ACC112 (cell line): ENCODE measurements at regions not wholly inside any gene's neighbourhood (a gene's known extent, or its start where the extent isn't known, plus 50 kb on each side); places are given as distances from the start of the nearest gene placed in this dataset.

Source experiments
- H2AFZ ChIP-seq: fragments of 200-600 bp; sonication (generic); one replicate; pipeline ENCODE4 v1.6.0; 2017; ENCODE audit warnings: antibody characterized with exemption, low read length; ENCODE audit not compliant: unreplicated experiment
- H3K27ac ChIP-seq: fragments of 200-600 bp; sonication (generic); 2 replicates; pipeline ENCODE4 v1.5.1; 2014; ENCODE audit warnings: low read depth, mild to moderate bottlenecking, antibody characterized with exemption, low read length, moderate library complexity
- H3K27me3 ChIP-seq: fragments of 200-600 bp; sonication (generic); 2 replicates; pipeline ENCODE4 v1.6.1; 2014; ENCODE audit warnings: mild to moderate bottlenecking, antibody characterized with exemption, low read length, moderate library complexity, mixed read lengths; ENCODE audit not compliant: insufficient read depth
- H3K36me3 ChIP-seq: fragments of 200-600 bp; sonication (generic); 2 replicates; pipeline ENCODE4 v1.6.1; 2016; ENCODE audit warnings: mild to moderate bottlenecking, antibody characterized with exemption, low read length, moderate library complexity, mixed read lengths; ENCODE audit not compliant: insufficient read depth
- H3K4me1 ChIP-seq: fragments of 200-600 bp; sonication (generic); one replicate; pipeline ENCODE4 v1.6.1; 2016; ENCODE audit warnings: low read length, mixed read lengths; ENCODE audit not compliant: insufficient read depth, unreplicated experiment, control insufficient read depth
- H3K4me3 ChIP-seq: fragments of 200-600 bp; sonication (generic); 2 replicates; pipeline ENCODE4 v1.5.1; 2014; ENCODE audit warnings: mild to moderate bottlenecking, low read depth, low read length
- H3K79me2 ChIP-seq: fragments of 200-600 bp; sonication (generic); one replicate; pipeline ENCODE4 v1.6.0; 2016; ENCODE audit warnings: low read length; ENCODE audit not compliant: control insufficient read depth, unreplicated experiment, insufficient read depth

DNA sequence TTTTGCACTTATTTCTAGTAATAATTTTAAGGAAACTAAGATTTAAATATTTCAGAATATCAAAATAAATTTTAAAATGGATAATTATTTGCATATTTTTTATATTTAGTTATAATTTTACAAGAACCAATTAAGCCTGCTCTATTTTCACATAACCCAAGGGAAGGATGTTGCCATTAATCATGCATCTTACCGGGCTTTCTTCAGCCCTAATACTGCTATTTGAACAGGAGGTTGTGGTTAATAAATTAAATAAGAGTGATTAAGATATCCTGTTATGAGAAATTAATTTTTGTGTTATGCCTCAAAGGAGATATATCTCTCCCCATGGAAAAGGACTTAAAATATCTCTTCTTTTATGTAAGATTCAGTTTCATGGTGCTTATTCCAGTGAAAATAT lies 1415.8 kb upstream of the B3GALT2 start:
- Histone ChIP-seq H3K4me1 (no peaks in the 10 kb centered on the region), H3K36me3 (no peaks in the 10 kb centered on the region), H3K4me3 (no peak overlapping the region), H3K27ac (no peak overlapping the region), H3K27me3 (no peaks in the 10 kb centered on the region), H2AFZ (no peak overlapping the region), H3K79me2 (no peaks in the 10 kb centered on the region)

DNA sequence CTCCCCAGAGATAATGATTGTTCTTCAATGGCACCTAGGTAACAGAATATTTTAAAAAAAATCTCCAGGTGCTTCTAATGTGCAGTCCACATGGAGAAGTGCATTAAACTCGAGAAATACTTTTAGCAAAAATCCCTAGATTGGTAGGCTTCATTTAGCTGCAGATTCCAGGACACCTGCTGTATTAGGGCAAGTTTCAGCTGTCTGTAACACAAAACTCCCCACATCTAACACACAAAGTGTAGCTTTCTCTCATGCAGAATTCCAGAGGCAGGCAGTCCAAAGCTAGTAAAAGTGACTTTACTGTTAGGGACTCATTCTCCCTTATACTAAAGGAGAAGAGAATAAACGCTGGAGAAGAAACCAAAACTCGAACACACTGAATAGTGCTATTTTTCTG lies 1414.3 kb upstream of the B3GALT2 start:
- Histone ChIP-seq H3K4me1 (no peaks in the 10 kb centered on the region), H2AFZ (no peak overlapping the region), H3K27me3 (no peaks in the 10 kb centered on the region), H3K27ac (no peak overlapping the region), H3K36me3 (no peaks in the 10 kb centered on the region), H3K79me2 (no peaks in the 10 kb centered on the region), H3K4me3 (peak overlapping the region; percentile 9; the same call in 1 of the 2 replicates)

DNA sequence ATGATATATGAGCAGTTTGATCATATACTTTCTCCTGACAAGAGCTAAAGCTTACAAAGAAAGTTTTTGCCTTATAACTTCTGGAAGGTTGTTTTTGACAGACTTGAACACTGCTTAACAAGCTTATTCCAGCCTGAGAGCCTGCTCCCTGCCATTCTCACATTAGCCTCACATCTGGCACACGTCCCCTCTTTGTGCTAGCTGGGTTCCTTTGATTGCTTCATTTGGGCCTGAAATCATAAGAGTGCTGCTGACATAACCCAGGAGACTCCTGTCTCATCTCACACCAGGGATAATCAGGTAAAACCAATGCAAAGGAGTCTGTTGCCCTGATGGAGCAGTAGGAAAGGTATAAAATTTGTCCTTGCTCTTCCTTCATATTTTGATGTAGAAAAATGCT lies 1411.7 kb upstream of the B3GALT2 start:
- no peak overlapping the region for H3K4me3 ChIP-seq
- H3K27me3 ChIP-seq = no peaks in the 10 kb centered on the region
- no peak overlapping the region for H3K27ac ChIP-seq
- H2AFZ ChIP-seq = no peak overlapping the region
- H3K36me3 ChIP-seq = no peaks in the 10 kb centered on the region
- H3K79me2 ChIP-seq = no peaks in the 10 kb centered on the region
- no peaks in the 10 kb centered on the region for H3K4me1 ChIP-seq

DNA sequence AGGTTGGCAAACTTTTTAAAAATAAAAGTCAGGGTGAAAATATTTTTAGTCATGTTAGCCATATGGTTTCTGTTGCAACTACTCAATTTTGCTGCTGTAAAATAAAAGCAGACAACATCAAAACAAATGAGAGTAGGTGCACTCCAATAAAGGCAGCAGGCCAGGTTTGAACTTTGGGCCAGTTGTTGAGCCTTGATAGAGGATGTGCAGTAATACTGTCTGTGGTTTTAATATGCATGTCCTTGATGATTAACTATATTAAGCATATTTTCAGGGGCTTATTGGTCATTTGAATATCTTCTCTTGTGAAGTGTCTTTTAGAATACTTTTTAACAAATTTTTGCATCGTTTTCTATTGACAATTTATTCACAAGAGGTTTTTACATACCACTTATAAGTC lies 1399.9 kb upstream of the B3GALT2 start:
- Histone ChIP-seq H3K79me2 (no peaks in the 10 kb centered on the region), H3K27me3 (no peaks in the 10 kb centered on the region), H3K36me3 (no peaks in the 10 kb centered on the region), H2AFZ (no peak overlapping the region), H3K4me3 (no peak overlapping the region), H3K4me1 (no peaks in the 10 kb centered on the region), H3K27ac (no peak overlapping the region)

DNA sequence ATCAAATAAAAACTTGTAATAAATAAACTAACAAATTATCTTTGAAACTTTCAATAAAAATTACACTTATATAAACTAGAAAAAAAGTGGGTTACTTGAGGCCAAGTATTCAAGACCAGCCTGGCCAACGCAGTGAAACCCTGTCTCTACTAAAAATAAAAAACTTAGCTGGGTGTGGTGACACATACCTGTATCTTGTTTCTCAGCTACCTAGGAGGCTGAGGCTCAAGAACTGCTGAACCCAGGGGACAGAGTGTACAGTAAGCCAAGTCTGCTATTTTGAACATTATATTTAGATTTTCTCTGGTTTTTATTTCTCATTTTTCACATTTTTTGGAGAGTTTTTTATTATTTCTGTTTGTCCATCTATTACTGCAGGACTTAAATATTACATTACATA lies 1397.6 kb upstream of the B3GALT2 start:
- H3K27ac ChIP-seq = no peak overlapping the region
- H3K27me3 ChIP-seq = no peaks in the 10 kb centered on the region
- no peak overlapping the region for H2AFZ ChIP-seq
- H3K79me2 ChIP-seq = no peaks in the 10 kb centered on the region
- no peaks in the 10 kb centered on the region for H3K36me3 ChIP-seq
- no peaks in the 10 kb centered on the region for H3K4me1 ChIP-seq
- no peak overlapping the region for H3K4me3 ChIP-seq

DNA sequence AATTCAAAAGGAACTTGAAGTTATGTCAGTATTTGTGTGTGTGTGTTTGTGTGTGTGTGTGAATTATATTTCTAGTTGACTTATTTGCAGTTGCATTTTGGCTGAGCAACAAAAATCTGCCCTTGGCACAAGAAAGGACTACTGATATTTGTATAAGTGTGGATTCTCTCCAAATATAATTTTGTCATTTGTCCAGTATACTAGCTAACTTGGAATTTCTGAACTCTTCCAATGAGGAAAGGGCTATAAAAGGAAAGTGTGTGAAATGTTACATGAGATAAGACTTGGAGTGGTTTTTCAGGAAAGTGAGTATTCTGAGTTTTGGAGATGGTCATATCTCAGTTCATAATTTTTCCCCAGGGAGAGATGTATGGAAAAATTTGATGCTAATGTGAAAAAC lies 1384.1 kb upstream of the B3GALT2 start:
- Histone ChIP-seq H3K79me2 (no peaks in the 10 kb centered on the region), H3K4me3 (no peak overlapping the region), H3K4me1 (no peaks in the 10 kb centered on the region), H3K36me3 (no peaks in the 10 kb centered on the region), H3K27ac (no peak overlapping the region), H3K27me3 (no peaks in the 10 kb centered on the region), H2AFZ (no peak overlapping the region)

DNA sequence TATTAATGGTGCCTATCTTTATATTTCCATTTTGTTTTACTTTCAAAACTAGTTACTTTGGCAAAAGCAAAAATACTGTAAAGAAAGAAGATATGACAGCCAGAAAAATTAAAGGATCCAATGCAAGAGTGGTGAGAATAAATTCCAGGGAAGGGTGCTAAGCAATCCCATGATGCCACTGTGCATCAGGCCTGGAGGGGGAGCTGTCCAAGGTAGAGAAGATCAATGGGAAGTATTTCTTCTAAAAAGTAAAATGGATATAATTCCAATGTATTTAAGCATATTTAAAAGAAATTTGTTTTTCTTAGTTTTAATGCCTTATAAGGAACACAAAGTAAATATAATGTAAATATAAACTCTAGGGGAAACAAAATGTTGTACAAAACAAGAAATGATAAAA lies 1382.2 kb upstream of the B3GALT2 start:
- no peak overlapping the region for H3K4me3 ChIP-seq
- no peaks in the 10 kb centered on the region for H3K27me3 ChIP-seq
- no peaks in the 10 kb centered on the region for H3K4me1 ChIP-seq
- H2AFZ ChIP-seq = no peak overlapping the region
- H3K79me2 ChIP-seq = no peaks in the 10 kb centered on the region
- H3K27ac ChIP-seq = no peak overlapping the region
- no peaks in the 10 kb centered on the region for H3K36me3 ChIP-seq

DNA sequence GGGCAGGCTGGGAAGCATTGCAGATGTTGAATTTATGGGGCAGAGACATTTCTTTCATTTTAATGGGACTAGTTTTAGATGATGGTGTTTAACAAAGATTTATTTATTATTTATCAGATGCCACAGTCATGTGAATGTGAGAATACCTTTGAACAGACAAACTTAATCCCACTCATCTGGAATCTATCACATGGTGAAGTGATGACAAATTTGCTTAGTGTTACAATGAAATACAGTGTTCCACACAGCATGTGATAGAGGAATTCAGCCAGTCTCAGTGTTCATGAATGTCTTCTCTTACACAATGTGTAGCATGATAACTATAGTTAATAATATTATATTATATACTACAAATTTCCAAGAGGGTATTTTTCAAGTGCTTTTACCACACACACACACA lies 1361.7 kb upstream of the B3GALT2 start:
- H3K4me3 ChIP-seq = no peak overlapping the region
- H2AFZ ChIP-seq = no peak overlapping the region
- no peaks in the 10 kb centered on the region for H3K27me3 ChIP-seq
- no peaks in the 10 kb centered on the region for H3K36me3 ChIP-seq
- H3K79me2 ChIP-seq = no peaks in the 10 kb centered on the region
- no peaks in the 10 kb centered on the region for H3K4me1 ChIP-seq
- no peak overlapping the region for H3K27ac ChIP-seq

DNA sequence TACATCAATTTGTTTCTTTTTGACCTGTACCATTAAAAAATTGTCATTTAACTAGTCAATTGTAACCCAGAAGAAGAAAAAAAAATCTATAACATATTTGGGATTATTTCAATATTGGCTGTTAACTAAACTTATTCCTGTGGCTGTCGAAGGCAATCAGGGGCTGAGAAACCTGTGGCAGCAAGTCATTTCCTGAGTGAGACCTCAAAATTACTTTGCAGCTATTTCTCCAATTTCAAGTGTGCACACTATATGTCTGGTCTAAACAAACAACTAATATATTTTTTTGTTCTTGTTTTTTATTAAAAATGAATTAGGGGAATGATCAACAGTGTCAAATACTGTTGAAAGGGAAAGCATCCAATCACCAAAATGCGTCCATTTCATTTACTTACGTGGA lies 1357.6 kb upstream of the B3GALT2 start:
- no peaks in the 10 kb centered on the region for H3K36me3 ChIP-seq
- no peak overlapping the region for H2AFZ ChIP-seq
- H3K4me3 ChIP-seq = no peak overlapping the region
- no peaks in the 10 kb centered on the region for H3K27me3 ChIP-seq
- no peaks in the 10 kb centered on the region for H3K79me2 ChIP-seq
- H3K4me1 ChIP-seq = no peaks in the 10 kb centered on the region
- H3K27ac ChIP-seq = no peak overlapping the region

DNA sequence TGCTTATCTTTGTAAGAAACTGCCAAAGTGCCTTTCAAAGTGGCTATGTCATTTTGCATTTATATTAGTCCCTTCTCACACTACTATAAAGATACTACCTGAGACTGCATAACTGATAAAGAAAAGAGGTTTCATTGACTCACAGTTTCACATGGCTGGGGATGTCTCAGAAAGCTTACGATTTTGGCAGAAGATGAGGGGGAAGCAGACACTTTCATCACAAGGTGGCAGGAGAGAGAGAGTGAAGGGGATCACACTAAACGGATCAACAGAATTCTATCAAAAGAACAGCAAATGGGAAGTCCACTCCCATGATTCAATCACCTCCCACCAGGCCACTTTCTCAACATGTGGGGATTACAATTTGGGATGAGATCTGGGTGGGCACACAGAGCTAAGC lies 1352.0 kb upstream of the B3GALT2 start:
- Histone ChIP-seq H3K27me3 (no peaks in the 10 kb centered on the region), H3K79me2 (no peaks in the 10 kb centered on the region), H2AFZ (no peak overlapping the region), H3K36me3 (no peaks in the 10 kb centered on the region), H3K4me1 (peaks cover 5% of the 10 kb centered on the region), H3K27ac (no peak overlapping the region), H3K4me3 (no peak overlapping the region)

DNA sequence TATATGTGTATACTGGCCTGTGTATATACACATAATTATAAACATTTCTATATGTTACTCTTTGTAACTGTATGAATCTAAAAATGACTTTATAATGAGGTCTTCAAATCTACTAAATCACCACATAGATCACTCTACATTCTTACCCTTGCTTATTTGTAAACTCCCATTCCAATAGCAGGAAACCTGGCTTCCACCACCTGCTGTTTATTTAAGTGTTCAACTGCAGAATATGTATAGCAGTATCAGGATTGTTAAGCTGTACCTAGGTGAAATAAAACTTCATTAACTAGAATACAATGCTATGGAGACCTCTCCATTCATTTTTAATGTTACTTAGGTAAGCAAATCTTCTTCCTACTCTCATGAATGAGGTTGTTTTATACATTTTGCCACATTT lies 1351.1 kb upstream of the B3GALT2 start:
- Histone ChIP-seq H3K27ac (no peak overlapping the region), H2AFZ (no peak overlapping the region), H3K4me3 (no peak overlapping the region), H3K4me1 (peaks cover 5% of the 10 kb centered on the region), H3K79me2 (no peaks in the 10 kb centered on the region), H3K27me3 (no peaks in the 10 kb centered on the region), H3K36me3 (no peaks in the 10 kb centered on the region)

DNA sequence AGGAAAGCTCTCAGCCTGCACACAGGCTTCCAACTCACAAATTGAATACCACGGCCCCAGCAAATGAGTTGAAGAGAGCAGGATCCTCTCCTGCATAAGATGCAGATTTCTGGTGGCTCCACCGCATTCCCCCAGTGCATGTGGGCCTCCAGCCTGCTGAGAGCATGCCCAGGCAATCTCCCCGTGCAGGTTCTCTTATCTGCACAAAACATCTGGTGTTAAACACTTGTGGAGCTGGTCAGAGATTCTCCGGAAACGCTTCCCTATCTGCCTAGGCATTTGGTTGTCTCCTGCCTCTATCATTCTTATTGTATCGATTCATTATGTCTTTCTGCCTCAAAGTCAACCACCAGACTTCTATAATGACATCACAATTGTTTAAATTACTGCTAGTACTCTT lies 1349.0 kb upstream of the B3GALT2 start:
- Histone ChIP-seq H3K4me1 (peaks cover 5% of the 10 kb centered on the region), H3K79me2 (no peaks in the 10 kb centered on the region), H2AFZ (peak overlapping the region; percentile 72), H3K27ac (no peak overlapping the region), H3K27me3 (no peaks in the 10 kb centered on the region), H3K4me3 (peak overlapping the region; percentile 39; the same call in 1 of the 2 replicates), H3K36me3 (no peaks in the 10 kb centered on the region)
